ENCODE measurements at regions not wholly inside any gene's neighbourhood (a gene's known extent, or its start where the extent isn't known, plus 50 kb on each side); places are given as distances from the start of the nearest gene placed in this dataset.
A peak's percentile ranks its signal among the peaks of the same experiment; 100 is the strongest.

DNA sequence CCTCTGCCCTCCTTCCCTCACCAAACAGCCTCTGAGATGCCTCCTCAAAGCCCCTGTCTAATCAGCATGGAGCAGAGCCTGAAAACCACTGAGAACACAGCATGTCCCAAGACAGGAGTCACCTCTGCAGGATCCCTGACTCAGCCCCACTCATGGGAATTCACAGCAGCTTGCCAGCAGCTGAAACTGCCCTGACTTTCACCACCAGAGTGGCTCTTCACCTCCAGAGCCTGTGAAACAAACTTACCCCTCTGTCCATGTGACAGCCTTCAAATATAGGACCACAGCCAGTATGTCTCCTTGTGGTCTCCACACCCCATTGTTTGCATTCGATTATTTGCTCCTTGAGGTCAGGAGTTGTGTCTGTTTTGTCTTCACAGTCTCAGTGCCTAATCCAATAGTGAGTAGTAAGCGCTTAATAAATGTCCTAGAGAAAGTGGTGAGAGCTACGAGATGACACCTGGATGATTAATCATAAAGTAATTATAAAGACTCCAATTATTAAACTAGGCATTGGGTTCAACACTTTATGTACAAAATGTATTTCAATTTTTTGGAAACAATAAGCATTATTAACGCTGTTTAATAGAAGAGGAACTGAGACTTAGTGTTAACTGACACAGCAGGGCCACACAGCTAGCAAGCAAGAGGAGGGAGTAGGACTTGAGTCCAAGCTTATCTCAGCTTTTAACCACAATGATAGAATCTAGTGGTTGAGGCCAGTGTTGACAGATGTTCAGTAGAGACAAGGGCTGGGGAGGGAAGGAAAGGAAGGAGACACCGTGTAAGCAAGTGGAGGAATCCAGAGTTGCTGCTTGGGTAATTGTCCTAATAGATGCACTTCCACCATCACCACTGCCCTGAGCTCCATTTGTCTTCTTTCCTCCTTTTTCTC, 358.7 kb upstream of the TNP1 start:
- DNase-seq: peak; percentile 73

- no peak for DNase-seq
Measured at GRCh38 chr2:217216982-217217381, 357.1 kb upstream of the TNP1 start.

- peak; percentile 29 for DNase-seq
Measured at GRCh38 chr2:217216316-217216715, 356.5 kb upstream of the TNP1 start.

GRCh38 chr2:217215877-217216276, 356.0 kb upstream of the TNP1 start:
- DNase-seq: peak; percentile 49

DNA sequence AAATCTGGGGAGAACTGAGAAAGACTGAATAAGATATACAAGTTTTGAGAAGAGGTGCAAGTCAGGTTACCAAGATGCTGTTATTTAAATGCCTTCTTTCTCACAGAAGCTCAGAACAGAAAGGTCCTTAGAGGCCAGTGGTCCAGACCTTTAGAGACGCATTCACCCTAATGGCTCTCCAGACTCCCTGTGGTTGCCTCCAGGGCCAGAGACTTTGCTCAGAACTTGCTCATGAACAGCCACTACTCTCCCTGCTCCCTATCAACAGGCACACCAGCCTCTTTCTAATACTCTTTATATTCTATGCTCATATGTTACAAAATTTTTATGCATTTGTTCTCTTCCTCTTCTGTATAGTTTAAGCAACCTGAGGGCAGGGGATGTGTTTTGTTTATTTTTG, 349.0 kb upstream of the TNP1 start:
- DNase-seq: no peak

DNA sequence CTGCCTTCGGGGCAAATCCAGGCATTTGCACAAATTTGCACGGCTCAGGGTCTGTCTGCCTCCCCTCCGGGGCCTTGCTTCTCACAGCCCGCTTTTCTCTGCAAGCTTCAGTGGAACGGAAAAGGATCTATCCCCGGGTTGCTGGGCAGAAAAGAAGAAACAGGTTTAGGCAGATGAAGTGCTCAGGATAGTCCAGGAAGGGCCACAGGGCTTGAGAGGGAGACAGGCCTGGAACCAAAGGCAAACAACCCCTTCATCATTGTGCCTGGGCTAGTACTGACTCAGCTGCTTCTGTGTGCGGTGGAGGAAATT, 347.8 kb upstream of the TNP1 start:
- DNase-seq: no peak

DNA sequence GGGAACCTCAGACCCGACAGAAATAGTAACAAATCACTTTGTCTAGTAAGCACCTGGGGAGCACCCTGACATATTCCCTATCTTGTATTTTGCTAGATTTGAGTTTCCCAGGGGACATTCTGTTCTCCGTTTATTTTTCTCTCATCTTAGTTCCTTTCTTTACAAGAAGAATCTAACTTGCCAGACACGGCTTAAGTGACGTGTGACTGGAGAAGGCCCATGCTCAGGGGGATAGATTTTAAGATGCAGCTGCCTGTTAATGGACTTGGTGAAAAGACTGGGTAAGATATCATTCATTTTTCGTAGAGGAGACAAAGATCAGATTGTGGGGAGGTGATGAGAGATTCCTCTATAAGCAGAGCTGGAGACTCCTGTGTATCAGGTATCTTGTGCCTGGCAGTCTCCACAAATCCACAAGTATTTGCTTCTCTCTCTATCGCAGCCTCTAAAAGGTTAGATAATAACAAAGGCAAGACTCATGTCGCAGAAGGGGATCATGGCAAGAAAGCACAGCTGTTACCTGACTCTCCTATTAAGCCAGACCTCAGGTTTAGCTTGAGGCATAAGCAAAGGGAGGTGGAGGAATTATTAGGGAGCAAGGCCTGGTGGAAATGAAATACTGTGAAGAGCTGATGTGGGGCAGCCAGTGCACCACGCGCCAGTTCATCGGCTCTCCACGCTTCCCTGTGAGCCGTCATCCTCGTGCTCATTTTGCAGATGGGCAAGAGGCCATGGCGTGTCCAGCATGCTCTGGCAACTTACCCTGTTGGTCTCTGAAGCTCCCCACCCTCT, 347.2 kb upstream of the TNP1 start:
- DNase-seq: no peak

- DNase-seq: peak; percentile 18
Measured at GRCh38 chr2:217206016-217206725, 346.3 kb upstream of the TNP1 start.

DNA sequence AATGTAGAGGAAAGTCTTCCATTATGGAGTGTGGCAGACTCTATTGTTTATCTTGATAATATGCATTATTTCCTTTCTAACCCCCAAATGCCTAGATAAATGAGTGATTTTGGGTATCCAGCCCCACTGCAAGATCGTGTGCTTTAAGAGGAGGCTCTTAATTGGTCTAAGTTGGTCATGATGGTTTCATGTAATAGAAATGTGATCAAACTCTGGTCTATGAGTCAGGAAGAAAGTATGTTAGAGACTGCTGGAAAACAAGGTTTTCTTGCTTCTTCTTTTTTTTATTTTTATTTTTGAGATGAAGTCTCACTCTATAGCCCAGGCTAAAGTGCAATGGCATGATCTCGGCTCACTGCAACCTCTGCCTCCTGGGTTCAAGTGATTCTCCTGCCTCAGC, 344.5 kb upstream of the TNP1 start:
- DNase-seq: peak; percentile 77

GRCh38 chr2:217203086-217203485, 343.2 kb upstream of the TNP1 start:
- DNase-seq: no peak

GRCh38 chr2:217199255-217199630, 339.4 kb upstream of the TNP1 start:
- DNase-seq: no peak

GRCh38 chr2:217195658-217196446, 336.0 kb upstream of the TNP1 start:
- DNase-seq: no peak

DNA sequence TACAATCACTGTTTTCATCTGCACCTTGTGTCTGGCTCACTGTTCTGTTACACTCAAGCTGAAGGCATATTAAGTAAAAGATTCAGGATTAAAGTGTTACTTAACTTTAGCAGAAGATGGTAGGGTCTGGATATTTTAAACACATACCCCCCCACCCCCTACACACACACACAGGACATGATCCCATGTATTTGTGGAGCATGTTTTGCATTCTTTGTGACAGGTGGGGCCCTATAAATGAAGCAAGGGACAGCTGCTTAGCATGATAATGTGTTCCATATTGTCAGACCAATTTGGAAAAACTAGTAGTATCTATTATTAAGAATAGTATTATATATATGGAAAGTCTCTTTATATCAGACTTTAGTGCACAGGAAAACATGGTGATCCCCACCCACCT, 335.2 kb upstream of the TNP1 start:
- DNase-seq: no peak

GRCh38 chr2:217193431-217194340, 333.8 kb upstream of the TNP1 start:
- no peak for DNase-seq

DNA sequence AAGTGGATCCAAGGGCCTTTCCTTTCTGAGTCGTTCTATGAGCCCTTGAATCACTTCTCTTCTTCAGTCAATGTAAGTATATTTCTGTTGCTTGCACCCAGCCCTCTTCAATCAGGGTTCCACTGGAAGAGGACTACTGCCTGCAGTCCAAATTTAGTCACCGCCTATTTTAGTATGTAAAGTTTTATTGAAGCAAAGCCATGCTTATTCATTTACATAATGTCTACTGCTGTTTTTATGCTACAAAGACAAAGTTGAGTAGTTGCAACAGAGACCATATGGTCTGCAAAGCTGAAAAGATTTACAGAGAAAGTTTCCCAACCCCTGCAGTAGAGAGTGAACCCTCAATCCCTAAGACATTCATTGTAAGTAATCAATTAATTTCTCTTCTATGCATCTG, 332.5 kb upstream of the TNP1 start:
- DNase-seq: no peak

GRCh38 chr2:217189747-217190146, 329.9 kb upstream of the TNP1 start:
- no peak for DNase-seq

DNA sequence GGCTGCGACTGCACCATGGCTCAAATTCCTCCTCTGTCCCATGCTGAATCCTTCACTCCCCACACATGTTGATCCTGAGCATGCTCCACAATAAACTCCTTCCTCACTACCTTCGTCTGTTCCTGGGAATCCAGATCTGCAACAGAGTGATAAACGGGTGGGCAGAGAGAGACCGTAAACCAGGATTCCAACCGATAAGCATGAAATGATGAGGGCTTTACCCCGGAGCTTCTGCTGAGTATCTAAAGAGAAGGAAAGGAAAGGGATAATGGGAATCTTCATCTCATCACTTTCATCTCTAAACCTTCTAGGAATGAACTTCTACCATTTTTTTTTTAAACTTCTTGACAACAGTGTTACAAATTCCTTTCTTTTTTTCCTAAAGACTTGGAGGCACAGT, 329.3 kb upstream of the TNP1 start:
- no peak for DNase-seq

DNA sequence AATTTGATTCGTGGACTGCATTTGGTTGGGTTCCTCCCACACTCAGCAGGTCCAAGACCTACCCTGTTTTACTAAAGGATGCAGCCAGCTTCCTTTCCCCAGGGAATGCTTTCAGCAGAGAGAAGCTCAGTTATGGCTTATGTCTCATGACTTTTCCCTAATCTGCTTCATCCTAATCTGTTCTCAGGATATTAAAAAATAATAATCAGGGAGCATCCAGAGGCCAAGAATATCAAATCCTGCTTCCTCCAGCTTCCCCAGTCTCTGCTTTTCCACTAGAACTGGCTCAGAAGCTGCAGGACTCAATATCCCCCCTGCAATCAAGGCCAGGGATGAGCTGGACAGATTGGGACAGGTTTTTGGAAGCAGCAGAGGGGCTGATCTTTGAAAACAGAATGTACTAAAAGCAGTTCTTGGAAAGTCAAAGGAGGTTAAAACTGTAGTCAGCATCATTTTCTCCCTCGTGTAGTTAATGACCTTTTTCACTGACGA, 326.9 kb upstream of the TNP1 start:
- no peak for DNase-seq

DNA sequence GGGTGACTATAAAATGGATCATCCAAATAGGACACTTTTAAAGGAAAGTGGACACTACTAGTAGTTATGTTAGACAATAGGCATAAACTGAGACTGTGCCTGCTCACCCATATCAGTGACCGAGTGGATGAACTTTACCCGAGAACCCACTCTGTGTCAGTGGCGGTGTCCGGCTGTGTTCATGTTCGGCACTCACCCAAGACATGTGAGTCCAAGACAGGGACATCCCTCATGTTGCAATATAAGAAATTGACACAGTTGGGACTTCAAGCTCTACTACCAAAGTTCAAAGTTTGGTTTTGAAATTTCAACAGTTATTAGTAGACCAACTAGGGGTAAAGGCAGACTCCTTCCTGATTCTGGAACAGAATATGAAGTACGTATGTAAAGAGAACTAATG, 326.3 kb upstream of the TNP1 start:
- DNase-seq: no peak

- peak; percentile 24 for DNase-seq
Measured at GRCh38 chr2:217185265-217185995, 325.6 kb upstream of the TNP1 start.

GRCh38 chr2:217184242-217184641, 324.4 kb upstream of the TNP1 start:
- no peak for DNase-seq

Measured in fibroblast of skin of right quadriceps (primary cell).